DMS79 (cell line): ENCODE measurements at regions not wholly inside any gene's neighbourhood (a gene's known extent, or its start where the extent isn't known, plus 50 kb on each side); places are given as distances from the start of the nearest gene placed in this dataset.
"Not testable (repeated sequence)": the region's sequence is repeated elsewhere in the genome, so short reads cannot be mapped to it uniquely, and the experiment has no call there.

Experiments used
- DNase-seq: peaks from one replicate; lab custom pipeline; 2025; lab: John Stamatoyannopoulos, UW

DNA sequence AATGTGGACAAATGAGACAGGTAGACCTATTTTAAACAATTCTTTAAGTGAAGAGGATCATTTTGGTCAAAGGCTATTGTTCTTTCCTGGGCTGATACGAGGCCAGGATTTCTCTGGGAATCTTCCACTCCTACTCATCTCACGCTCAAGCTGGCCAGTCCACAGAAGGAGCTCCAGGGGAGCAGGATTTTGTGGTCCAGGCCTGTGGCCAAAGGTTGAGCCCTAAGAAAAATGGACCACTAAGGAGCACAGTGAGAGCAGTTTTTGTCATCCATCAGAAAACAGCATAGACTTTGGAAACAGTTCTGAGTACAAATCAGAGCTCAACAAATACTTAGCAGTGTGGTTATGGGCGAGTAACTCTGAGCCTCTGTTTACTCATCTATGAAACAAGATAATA is 260.2 kb upstream of the RUNX1 start:
- DNase-seq: no peak

DNA sequence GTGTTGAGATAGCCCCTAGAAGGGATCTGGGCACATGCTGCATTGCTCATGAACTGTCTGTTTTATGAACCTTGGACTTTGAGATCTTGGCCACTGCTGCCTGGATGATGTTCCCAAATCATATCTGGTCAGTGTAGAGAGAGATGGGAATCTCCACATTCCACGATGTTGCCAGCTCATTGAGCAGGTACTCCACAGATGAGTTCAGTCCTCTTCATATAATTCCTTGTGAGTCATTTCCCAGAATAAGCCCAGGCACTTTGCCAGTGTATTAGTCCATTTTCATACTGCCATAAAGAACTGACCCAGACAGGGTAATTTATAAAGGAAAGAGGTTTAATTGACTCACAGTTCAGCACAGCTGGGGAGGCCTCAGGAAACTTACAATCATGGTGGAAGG is 254.0 kb upstream of the RUNX1 start:
- no peak for DNase-seq

DNA sequence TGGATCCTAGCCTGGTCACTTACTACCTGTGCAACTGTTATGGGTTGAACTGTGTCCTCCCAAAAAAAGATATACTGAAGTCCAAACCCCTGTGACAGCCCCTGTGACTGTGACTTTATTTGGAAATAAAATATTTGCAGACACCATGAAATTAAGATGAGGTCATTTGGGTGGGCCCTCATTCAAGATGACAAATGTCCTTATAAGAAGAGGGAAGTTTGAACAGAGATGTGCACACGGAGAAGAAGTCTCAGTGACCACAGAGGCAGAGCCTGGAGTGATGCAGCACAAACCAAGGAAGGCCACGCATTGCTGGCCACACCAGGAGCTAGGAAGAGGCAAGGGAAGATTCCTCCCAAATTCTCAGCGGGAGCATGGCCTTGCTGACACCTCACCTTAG is 249.7 kb upstream of the RUNX1 start:
- no peak for DNase-seq

DNA sequence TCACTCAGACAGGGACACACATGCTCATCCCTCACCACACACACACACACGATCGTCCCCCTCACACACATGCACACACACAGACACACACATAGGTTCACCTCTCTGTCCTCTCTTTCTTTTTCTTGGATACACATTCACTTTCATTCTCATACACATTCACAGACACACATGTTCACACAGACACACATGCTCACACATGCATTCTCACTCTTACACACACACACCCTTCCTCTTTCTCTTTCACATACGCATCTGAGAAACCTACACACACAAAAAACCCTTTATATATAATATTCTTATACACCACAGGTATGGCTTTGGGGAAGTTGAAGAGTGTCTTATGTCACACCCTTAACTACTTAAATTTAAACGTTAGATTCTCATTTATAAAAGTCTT is 248.6 kb upstream of the RUNX1 start:
- DNase-seq: no peak

DNA sequence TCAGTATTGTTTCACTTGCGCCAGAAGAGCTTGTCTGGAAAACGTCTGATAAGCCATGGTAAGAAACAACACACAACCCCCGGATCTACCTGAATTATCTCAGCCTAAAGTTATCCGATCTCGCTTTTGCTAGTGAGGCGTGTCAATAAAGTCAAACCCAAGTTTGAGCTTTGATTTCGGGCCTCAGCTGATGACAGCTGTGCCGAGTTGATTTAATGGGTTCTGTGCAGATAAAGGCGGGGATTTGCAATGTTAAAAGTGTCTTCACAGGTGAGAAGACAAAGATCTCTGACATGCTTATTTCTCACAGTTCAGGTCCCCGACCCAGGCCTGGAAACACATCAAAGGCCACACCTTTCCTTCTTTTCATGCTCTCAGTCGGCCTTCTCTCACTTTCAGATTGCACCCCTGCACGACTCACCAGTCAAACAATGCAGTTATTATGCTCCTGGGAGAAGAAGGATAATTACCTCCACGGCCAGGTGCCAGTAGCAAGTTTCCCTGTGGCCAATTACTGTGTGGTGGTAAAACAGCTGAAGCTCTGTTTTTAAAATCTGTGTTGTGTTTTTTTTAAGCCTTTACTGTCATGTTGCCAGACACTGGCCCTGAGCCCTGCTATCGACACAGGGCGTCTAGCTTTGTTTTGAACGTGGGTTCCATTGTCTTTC is 245.3 kb upstream of the RUNX1 start:
- DNase-seq: peak; percentile 13

DNA sequence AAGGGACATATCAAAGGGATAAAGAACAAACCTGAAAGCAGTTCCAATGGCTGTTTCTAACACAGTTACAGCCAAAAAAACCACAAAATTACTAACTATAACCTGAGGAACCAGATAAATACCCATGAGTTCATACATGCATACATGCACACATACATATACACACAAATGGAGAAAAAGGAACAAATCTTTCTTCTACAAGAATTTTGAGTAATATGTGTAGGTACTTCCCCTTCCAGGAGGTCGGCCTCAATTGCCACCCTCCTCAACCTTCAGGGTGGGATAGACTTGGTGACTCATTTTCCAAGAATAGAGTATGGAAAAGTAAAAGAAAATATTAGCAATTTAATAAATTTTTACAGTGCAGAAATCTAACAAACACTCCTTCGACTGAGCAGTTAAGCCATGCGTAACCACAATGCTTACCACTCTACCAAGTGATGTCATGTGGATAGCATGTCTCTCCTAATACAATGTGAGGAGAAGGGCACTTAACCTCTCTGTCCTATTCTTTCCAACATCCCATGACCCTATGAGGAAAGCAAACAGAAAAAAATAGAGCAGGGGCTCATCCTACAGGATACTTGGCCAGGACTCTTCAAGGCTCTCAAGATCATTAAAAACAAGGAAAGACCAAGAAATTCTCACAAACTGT is 243.0 kb upstream of the RUNX1 start:
- DNase-seq: peak; percentile 22

DNA sequence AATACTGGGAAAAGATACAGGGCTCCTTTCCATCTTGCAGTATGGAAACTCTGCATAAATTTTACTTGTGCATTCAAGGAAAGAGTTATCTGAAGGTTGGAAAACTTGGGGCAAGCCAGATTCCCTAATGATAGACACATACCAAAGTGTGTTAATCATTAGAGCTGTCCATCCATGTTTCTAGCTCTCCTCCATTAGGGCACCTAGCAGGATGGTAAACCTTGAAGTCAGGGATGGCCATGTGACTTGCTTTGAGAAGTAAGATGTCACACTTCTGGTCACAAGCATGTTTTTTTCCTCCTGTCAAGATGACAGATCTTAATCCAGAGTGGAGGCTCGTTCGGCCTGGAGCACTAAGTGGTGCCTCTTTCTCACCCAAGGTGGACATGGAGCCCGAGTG is 241.9 kb upstream of the RUNX1 start:
- no peak for DNase-seq

DNA sequence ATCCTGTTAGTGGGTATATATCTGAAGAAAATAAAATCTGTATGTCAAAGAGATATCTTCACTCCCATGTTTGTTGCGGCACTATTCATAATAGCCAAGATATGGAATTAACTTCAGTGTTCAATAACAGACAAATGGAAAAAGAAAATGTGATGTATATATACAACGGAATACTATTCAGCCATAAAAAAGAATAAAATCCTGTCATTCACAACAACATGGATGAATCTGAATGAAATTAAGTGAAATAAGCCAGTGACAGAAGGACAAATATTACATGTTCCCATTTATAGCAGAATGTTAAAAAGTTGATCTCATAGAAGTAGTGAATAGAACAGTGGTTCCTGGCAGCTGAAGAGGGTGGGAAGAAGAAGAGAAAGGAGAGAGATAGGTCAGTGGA is 239.1 kb upstream of the RUNX1 start:
- no peak for DNase-seq

DNA sequence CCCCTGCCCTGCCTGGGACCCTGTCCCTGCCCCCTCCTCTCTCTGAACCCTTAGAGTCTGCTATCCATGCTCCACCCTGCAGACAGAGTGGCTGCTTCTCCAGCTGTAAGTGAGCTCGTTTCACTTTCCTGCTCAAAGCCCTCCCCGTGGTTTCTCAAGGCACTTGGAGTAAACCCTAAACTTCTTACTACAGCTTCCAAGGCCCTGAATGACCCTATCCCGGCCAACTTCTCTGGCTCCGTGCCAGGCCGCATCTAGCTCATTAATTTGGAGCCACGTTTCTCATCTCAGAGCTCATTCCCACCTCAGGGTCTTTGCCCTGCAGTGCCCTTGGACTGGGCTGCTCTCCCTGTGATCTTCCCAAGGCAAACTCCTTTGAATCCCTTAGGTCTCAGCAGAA is 235.1 kb upstream of the RUNX1 start:
- DNase-seq: peak; percentile 7

DNA sequence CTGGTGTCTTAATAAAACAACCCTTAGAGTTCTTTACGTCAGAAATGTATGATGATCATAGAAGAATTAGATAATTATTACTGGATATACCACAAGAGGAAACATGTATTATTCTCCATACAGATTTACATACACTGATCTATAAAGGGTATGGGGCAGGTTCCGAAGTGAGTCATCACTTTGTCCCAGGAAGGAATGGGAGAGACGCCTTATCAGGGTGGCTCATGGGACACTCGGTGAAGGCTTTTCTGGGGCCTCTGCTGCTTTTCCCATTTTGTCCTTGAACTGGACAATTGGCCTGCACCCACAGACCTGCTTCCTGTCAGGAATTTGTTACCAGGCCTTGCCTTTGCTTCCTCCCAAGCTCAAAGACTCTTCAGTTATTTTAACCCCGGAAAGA is 233.8 kb upstream of the RUNX1 start:
- DNase-seq: no peak

DNA sequence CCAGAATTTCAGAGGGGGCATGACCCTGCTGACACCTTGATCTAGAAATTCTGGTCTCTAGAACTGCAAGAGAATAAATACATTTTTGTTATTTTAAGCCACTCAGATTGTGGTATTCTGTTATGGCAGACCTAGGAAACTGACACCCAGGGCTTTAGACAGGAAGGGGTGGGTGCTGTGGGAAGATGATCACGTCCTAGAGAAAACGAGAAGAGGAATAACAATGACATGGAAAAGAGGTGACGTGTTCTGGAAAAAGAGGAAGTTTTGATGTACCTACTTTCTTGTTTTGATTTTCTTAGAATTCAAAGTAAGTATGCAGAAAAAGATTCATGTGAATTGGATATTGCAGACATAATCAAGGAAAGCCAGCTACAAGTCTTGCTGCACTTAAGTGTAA is 232.9 kb upstream of the RUNX1 start:
- DNase-seq: no peak

DNA sequence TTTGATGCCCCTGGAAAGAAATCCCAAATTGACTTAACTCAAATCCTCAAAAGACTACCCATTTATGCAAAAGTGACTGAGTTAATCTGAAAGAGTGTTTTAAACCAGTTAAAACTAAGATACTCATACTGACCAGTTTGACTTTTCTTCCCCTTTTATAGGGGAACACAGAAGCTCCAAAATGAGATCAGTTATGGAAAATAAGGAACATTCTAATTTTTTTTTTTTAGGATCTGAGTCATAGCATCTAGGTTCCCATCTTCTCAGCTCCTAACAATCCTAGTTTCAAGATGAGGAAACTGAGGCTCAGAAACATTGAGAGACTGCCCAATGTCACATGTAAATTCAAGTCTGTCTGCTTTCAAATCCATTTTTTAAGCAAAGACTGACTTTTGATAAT is 231.1 kb upstream of the RUNX1 start:
- no peak for DNase-seq

DNA sequence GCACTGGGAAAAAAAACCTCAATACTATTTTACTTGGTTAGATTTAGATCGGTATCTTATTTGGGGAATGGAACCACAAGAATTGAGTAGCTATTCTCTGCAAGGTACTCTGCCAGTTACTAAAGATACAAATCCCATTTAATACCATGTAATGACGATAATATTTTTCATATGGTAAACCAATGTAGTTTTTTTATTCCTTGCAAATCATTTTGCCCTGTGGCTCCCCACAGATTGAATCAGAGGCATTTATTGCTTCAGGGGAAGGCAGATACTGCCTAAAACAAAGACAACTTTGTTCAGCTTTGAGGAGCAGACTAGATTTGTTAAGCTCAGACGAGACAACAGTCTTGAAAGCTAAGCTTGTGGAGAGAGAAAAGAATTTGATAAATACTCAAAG is 226.7 kb upstream of the RUNX1 start:
- DNase-seq: no peak

DNA sequence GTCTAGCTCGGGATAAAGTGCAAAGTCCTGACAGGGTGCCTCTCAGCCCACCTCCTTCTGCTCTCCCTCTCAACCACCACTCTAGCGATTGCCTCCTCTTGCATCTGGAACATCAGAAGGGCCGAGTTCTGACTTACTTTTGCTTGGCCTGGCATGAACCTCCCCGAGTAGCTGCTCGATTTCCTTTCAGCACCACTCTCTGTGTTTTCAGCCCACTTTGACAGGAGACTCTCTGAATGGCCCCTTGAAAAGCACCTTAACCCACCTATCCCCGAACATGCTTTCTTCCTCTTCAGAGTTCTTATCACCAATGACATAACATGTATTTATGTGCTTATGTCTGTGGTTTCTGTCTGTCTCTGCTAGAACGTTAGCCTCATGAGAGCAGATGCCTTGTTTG is 225.8 kb upstream of the RUNX1 start:
- no peak for DNase-seq

DNA sequence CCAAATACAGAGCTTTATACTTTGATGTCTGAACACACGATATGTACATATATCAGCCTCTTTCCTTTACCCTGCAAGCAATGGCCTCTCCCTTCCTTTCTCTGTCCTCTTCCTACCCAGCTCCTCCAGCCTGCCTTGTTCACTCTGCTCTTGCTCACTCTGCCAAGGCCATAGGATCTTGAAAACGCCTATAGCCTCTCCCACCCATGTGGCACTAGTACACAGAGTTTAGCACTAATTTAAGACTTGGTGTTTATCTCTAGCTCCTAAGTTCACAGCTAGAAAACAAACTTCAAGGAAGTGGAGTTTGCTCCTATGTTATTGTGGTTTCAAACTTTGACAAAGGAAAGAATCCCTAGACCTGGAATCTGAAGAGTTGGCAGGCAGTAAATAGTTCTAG is 225.0 kb upstream of the RUNX1 start:
- no peak for DNase-seq

DNA sequence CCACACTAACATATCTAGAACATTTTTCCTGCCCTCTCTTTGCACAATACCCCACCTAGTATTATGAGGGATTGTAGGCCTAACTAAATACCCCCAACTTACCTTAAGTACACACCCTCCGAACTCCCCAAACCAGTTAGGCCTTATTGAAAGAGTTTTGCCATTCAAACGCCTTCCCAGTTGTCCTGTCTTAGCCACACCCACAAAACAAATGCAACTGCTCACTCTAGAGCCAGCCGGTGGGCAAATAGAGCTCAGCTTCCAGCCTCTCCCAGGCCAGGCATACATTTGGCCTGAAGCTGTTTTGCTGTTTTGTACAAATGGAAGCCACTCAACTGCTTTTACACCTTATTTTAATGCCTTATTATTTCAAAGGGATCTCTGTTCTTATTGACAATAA is 224.2 kb upstream of the RUNX1 start:
- no peak for DNase-seq

DNA sequence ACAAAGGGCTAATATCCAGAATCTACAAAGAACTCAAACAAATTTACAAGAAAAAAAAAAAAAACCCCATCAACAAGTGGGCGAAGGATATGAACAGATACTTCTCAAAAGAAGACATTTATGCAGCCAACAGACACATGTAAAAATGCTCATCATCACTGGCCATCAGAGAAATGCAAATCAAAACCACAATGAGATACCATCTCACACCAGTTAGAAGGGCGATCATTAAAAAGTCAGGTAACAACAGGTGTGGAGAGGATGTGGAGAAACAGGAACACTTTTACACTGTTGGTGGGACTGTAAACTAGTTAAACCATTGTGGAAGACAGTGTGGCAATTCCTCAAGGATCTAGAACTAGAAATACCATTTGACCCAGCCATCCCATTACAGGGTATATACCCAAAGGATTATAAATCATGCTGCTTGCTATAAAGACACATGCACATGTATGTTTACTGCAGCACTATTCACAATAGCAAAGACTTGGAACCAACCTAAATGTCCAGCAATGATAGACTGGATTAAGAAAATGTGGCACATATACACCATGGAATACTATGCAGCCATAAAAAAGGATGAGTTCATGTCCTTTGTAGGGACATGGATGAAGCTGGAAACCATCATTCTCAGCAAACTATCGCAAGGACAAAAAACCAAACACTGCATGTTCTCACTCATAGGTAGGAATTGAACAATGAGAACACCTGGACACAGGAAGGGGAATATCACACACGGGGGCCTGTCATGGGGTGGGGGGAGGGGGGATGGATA is 222.4 kb upstream of the RUNX1 start:
- DNase-seq: not testable (repeated sequence)

DNA sequence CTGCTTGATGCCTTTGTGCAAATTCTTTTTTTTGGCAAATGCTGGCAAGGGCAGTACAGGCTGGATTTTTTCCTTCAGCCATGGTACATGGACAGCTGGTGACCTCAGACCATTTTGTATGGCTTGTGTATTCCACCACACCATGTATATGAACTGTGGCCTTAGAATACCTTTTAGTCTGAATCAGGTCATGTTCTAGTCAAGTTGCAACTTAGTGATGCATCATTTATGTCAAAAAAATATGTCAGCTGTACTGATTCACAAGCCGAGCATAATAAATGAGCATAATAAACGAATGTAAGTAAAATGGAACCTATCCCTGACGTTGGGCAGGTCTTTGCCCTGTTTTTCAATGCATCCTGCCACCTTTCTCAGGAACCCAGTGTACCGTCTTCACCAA is 219.7 kb upstream of the RUNX1 start:
- DNase-seq: no peak

DNA sequence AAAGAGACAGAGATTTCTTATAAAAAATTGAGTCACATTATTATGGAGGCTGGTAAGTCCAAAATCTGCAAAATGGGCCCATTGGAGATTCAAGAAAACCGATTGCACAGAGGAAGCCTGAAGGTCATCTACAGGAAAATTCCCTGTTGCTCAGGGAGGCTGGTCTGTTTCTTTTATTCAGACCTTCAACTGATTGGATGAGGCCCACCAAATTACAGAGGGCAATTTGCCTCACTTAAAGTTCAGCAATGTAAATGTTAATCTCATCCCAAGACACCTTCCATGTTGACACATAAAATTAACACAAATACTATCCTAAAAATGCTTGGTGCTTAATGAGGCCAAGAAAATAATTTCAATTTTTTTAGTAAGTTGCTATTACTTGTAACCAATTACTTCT is 219.2 kb upstream of the RUNX1 start:
- no peak for DNase-seq

DNA sequence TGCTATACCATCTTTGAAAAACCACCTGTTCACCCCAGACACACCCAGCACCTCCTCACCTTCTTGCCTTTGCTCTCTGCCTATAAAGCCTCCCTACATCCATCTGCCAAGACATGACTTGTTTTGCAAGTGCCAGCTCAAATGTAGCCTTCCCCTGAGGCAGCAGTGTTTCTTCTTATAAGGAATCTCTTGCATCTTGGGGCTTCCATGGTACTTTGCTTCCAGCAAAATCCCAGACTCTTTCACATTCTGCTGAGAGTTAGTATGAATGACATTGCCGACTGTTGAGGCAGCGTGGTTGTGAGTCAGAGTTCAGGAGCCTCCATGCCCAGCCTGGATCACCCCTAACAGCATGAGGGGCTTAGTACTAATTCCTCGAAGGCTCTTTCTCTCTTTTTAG is 217.4 kb upstream of the RUNX1 start:
- DNase-seq: no peak

DNA sequence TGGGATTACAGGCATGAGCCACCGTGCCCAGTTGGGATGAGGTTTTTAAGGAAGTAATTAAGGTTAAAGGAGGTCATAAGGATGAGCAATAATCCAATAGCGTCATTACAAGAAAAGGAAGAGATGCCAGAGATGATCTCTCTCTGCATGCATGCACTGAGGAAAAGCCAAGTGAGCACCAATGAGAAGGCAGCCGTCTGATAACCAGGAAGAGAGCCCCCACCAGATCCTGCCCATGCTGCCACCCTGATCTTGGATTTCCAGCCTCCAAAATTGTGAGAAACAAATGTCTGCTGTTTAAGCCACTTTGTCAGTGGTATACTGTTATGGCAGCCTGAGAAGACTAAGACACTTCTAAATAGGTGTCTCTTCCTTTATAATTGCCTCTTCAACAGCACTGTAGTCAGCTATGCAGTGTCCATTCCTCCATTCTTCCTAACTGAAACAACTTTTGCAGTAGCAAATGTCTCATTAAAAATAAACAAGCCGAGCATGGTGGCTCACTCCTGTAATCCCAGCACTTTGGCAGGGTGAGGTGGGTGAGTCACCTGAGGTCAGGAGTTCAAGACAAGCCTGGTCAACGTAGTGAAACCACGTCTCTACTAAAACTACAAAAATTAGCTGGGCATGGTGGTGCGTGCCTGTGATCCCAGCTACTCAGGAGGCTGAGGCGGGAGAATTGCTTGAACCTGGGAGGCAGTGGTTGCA is 216.2 kb upstream of the RUNX1 start:
- no peak for DNase-seq

DNA sequence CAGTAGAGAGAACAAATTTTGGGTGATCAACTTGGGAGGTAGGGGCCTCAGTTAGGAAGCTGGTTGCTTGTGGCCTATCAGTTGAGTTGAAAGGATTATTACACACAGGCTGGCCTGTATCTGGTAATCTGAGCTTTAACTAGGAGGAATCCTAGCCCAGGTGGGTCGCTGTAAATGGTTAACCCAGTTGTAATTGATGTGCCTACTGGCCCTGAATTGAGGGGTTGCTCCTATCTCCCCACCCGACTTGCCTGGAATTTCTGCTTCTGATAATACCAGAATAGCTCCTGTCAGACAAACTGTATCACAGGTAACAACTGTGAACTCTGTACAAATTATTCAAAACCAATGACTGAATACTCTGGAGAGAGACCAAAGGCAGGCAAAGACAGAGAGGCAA is 210.4 kb upstream of the RUNX1 start:
- no peak for DNase-seq

DNA sequence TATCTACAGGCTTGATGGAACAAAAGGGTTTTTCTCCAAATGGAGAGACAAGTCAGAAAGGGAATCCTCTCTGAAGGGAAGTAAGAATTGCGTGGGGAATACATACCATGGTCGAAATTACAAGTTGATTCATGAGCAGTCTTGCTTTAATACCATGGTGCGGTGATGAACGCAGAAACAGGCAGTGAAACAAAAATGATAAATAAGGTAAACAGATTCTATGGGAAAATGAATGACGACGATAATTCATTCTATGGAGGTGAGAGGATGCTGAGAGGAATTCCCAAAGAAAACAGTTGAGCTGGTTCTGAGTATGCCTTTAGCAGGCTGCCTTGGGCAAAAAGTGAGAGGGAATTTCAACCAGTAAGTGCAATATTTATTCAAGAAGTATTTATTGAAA is 209.4 kb upstream of the RUNX1 start:
- no peak for DNase-seq
